ENCODE measurements at regions not wholly inside any gene's neighbourhood (a gene's known extent, or its start where the extent isn't known, plus 50 kb on each side); places are given as distances from the start of the nearest gene placed in this dataset.

DNA sequence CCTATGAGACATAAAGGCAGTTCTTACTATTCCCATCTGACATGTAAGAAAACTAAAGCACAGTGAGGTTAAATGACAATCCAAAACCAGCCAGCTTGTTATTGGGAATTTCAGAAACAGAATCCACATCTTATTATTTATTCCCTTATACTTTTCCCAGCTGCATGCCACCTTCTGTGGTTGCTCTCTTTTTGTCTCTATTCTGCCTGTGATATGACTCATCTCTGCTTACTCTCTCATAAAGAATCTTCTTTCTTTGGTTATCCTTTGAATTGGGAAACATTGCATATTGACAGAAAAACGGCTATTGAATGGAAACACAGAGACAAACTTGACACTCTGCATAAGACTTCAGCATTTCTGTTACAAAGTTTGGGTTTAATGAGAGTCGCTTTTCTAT, 183.2 kb downstream of the TLR4 start:
- TF ChIP-seq CTCF (IDR thresholded peaks at IDR 0.05), result no peak
- TF ChIP-seq POLR2A (IDR thresholded peaks at IDR 0.05), result no peak

Data from adrenal gland (tissue), 5 donors.